ENCODE measurements at regions not wholly inside any gene's neighbourhood (a gene's known extent, or its start where the extent isn't known, plus 50 kb on each side); places are given as distances from the start of the nearest gene placed in this dataset.

GRCh38 chr6:6397842-6398241 lies 77.4 kb upstream of the F13A1 start:
- Histone ChIP-seq H3K4me1 (ENCODE audit: control insufficient read depth in 1 of 2, insufficient read depth in 2 of 2, low read length in 2 of 2) (no peaks in the 10 kb centered on the region), H2AFZ (ENCODE audit: low read depth, low read length, poor library complexity, severe bottlenecking) (no peak overlapping the region), H3K9me2 (ENCODE audit: insufficient read depth) (no peaks in the 10 kb centered on the region), H3K4me3 (replicated peaks in 1 of 2; ENCODE audit: low read depth in 1 of 2, low read length in 2 of 2) (no peak overlapping the region), H3K4me2 (ENCODE audit: low read length) (no peak overlapping the region), H3K9me3 (ENCODE audit: control insufficient read depth in 1 of 2, insufficient read depth in 1 of 2, low read depth in 1 of 2, low read length in 2 of 2) (no peaks in the 10 kb centered on the region), H4K20me1 (ENCODE audit: insufficient read depth) (no peaks in the 10 kb centered on the region), H3K36me3 (ENCODE audit: control insufficient read depth in 1 of 2, insufficient read depth in 2 of 2, low read length in 2 of 2) (no peaks in the 10 kb centered on the region), H3K27ac (ENCODE audit: low read depth, low read length) (no peak overlapping the region), H3K79me2 (ENCODE audit: insufficient read depth, low read length) (no peaks in the 10 kb centered on the region), H3K9ac (ENCODE audit: low read length) (no peak overlapping the region), H3K27me3 (ENCODE audit: insufficient read depth, low read length) (peaks cover 34% of the 10 kb centered on the region)
- intact Hi-C loops (cut with micrococcal nuclease) = no loop called here
- ChIA-PET RAD21 (ENCODE audit: low non-redundant PET in 1 of 2, low total read pairs in 2 of 2, uncharacterized antibody in 2 of 2, unreplicated experiment in 2 of 2) (no interaction called here), POLR2A (no interaction called here), CTCF (no interaction called here)
- TF ChIP-seq TCF7L2 (IDR thresholded peaks at IDR 0.05; ENCODE audit: borderline replicate concordance, extremely low read depth, insufficient read depth, insufficient read length) (no peak), SRF (IDR thresholded peaks at IDR 0.05; ENCODE audit: low read depth) (no peak), FOSL1 (IDR thresholded peaks at IDR 0.05; ENCODE audit: low read depth) (no peak), CEBPB (IDR thresholded peaks at IDR 0.05; ENCODE audit: low read depth) (no peak), JUND (IDR thresholded peaks at IDR 0.05) (no peak), EZH2 (IDR thresholded peaks at IDR 0.05) (no peak), ZFX (IDR thresholded peaks at IDR 0.05) (no peak), EZH2phosphoT487 (IDR thresholded peaks at IDR 0.05; ENCODE audit: borderline replicate concordance) (no peak), EGR1 (IDR thresholded peaks at IDR 0.05; ENCODE audit: low read depth) (no peak), RAD21 (IDR thresholded peaks at IDR 0.05; ENCODE audit: low read depth) (no peak), REST (IDR thresholded peaks at IDR 0.05; ENCODE audit: low read depth) (no peak), ELF1 (IDR thresholded peaks at IDR 0.05; ENCODE audit: borderline replicate concordance, low read depth) (no peak), CTCF (IDR thresholded peaks at IDR 0.05 in 2 of 3, conservative IDR thresholded peaks at IDR 0.05 in 1 of 3; ENCODE audit: borderline replicate concordance in 1 of 3, insufficient read depth in 1 of 3, low read depth in 2 of 3, low read length in 2 of 3) (no peak), MAX (IDR thresholded peaks at IDR 0.05) (no peak)
- no TSS peak for BruUV-seq (replicated peaks)
- ATAC-seq (no peak), DNase-seq (ENCODE audit: low read depth, low spot score) (no peak)

Data from HCT116 (cell line).